ENCODE measurements at regions not wholly inside any gene's neighbourhood (a gene's known extent, or its start where the extent isn't known, plus 50 kb on each side); places are given as distances from the start of the nearest gene placed in this dataset.

- intact Hi-C loops (cut with DNase I): no loop called here
- no peaks in the 10 kb centered on the region for H3K36me3 ChIP-seq
- TF ChIP-seq CTCF (IDR thresholded peaks at IDR 0.05) (no peak), POLR2A (IDR thresholded peaks at IDR 0.05) (no peak), EP300 (IDR thresholded peaks at IDR 0.05) (no peak)
Observed at GRCh38 chr2:82233806-82234205, 1929.3 kb upstream of the LRRTM1 start.

GRCh38 chr2:82230406-82230805 is 1925.9 kb upstream of the LRRTM1 start:
- Histone ChIP-seq H3K27ac (no peak overlapping the region), H3K36me3 (no peaks in the 10 kb centered on the region), H3K9me3 (no peaks in the 10 kb centered on the region), H3K4me3 (no peak overlapping the region), H3K27me3 (no peaks in the 10 kb centered on the region), H3K4me1 (ENCODE audit: insufficient read depth) (no peaks in the 10 kb centered on the region)
- DNase-seq: no peak
- no peak for TF ChIP-seq POLR2A (IDR thresholded peaks at IDR 0.05)
- no peak for TF ChIP-seq CTCF (IDR thresholded peaks at IDR 0.05)
- TF ChIP-seq EP300 (IDR thresholded peaks at IDR 0.05): no peak
- intact Hi-C loops (cut with DNase I): no loop called here
- WGBS, 3 donors: 34 to 53% (median 46%) methylated on average over 1 of the region's 1 CpG

More at GRCh38 chr2:82233806-82234205, 1929.3 kb upstream of the LRRTM1 start:
- H3K4me1 ChIP-seq (ENCODE audit: insufficient read depth): no peaks in the 10 kb centered on the region
- H3K9me3 ChIP-seq: no peaks in the 10 kb centered on the region
- H3K4me3 ChIP-seq: no peak overlapping the region
- DNase-seq: no peak
- H3K27me3 ChIP-seq: no peaks in the 10 kb centered on the region
- H3K27ac ChIP-seq: no peak overlapping the region

- H3K9me3 ChIP-seq: no peaks in the 10 kb centered on the region
- H3K4me1 ChIP-seq (ENCODE audit: insufficient read depth): no peaks in the 10 kb centered on the region
- WGBS, 3 donors: 50 to 56% (median 52%) methylated on average over 2 of the region's 2 CpGs
- H3K27me3 ChIP-seq: no peaks in the 10 kb centered on the region
- H3K27ac ChIP-seq: no peak overlapping the region
- no peak for DNase-seq
- TF ChIP-seq EP300 (IDR thresholded peaks at IDR 0.05) (no peak), CTCF (IDR thresholded peaks at IDR 0.05) (no peak), POLR2A (IDR thresholded peaks at IDR 0.05) (no peak)
- no peaks in the 10 kb centered on the region for H3K36me3 ChIP-seq
- intact Hi-C loops (cut with DNase I): no loop called here
- H3K4me3 ChIP-seq: no peak overlapping the region
Observed at GRCh38 chr2:82226441-82226840, 1921.9 kb upstream of the LRRTM1 start.

- H3K36me3 ChIP-seq: no peaks in the 10 kb centered on the region
- no peak overlapping the region for H3K4me3 ChIP-seq
- H3K27ac ChIP-seq: no peak overlapping the region
- no peaks in the 10 kb centered on the region for H3K9me3 ChIP-seq
- intact Hi-C loops (cut with DNase I): no loop called here
- no peaks in the 10 kb centered on the region for H3K4me1 ChIP-seq (ENCODE audit: insufficient read depth)
- WGBS, 3 donors: 53 to 69% (median 67%) methylated on average over 5 of the region's 5 CpGs
- H3K27me3 ChIP-seq: no peaks in the 10 kb centered on the region
- TF ChIP-seq CTCF (IDR thresholded peaks at IDR 0.05) (no peak), POLR2A (IDR thresholded peaks at IDR 0.05) (no peak), EP300 (IDR thresholded peaks at IDR 0.05) (no peak)
- DNase-seq: no peak
Observed at GRCh38 chr2:82224301-82224940, 1919.9 kb upstream of the LRRTM1 start.

All from ovary (tissue), 7 donors.